CD4-positive, alpha-beta T cell treated with Interleukin-2 at 100 ng/mL for 4 hours (primary cell): ENCODE measurements at regions not wholly inside any gene's neighbourhood (a gene's known extent, or its start where the extent isn't known, plus 50 kb on each side); places are given as distances from the start of the nearest gene placed in this dataset.

Experiments
- DNase-seq: peaks from one replicate; pipeline ENCODE4 v3.0.0-alpha.2; 2020; ENCODE audit warnings: low spot score

GRCh38 chr13:74000876-74001275, 133.3 kb downstream of the KLF12 start:
- DNase-seq = no peak

GRCh38 chr13:73998631-73999030, 135.6 kb downstream of the KLF12 start:
- DNase-seq = peak; percentile 44

GRCh38 chr13:73997964-73998363, 136.2 kb downstream of the KLF12 start:
- DNase-seq = no peak

- no peak for DNase-seq
These were observed 137.6 kb downstream of the KLF12 start for GRCh38 chr13:73996569-73996968.

- no peak for DNase-seq
These were observed 138.5 kb downstream of the KLF12 start for GRCh38 chr13:73995736-73996135.

GRCh38 chr13:73993661-73994060, 140.5 kb downstream of the KLF12 start:
- DNase-seq = no peak

DNA sequence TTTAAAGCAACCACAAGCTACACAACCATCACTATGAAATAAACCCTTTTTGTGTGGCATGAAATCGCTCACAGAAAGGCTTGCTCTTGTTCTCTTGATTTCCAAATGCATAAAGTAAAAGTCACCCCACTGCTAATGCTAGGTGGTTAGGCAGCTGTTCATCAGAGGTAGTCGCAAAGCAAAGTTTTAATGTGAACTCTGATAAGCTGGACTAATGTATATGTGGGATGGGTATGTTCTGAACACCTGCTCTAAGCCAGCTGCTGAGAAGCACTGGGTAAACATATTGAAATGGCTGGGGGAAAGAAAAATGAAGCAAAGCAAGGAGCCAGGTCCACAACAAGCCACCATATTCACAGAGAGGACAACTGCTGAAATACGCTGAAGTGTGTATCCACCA, 142.3 kb downstream of the KLF12 start:
- DNase-seq = no peak

GRCh38 chr13:73991384-73991783, 142.8 kb downstream of the KLF12 start:
- DNase-seq = no peak

GRCh38 chr13:73989244-73989843, 144.9 kb downstream of the KLF12 start:
- DNase-seq = no peak

- DNase-seq = no peak
These were observed 145.7 kb downstream of the KLF12 start for GRCh38 chr13:73988461-73988860.

- DNase-seq = no peak
These were observed 146.6 kb downstream of the KLF12 start for GRCh38 chr13:73987618-73988017.

DNA sequence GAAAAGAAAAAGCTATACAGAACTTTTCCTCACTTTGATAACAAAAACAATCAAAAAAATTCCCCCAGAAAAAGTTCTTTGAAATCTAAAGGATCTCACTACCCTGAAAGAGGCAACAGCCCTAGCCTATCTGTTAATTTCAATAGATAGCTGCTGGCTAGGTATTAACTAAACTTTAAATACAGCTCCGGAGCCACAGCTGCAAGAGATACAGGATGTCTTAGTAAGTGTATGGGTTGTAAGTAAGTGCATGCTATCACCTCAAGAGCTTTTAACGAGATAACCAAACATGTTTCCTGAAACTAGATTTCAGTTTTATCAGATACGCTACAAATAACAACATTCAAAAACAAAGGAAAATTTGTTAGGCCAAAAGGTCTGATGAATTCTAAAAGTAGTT, 148.4 kb downstream of the KLF12 start:
- peak; percentile 41 for DNase-seq

DNA sequence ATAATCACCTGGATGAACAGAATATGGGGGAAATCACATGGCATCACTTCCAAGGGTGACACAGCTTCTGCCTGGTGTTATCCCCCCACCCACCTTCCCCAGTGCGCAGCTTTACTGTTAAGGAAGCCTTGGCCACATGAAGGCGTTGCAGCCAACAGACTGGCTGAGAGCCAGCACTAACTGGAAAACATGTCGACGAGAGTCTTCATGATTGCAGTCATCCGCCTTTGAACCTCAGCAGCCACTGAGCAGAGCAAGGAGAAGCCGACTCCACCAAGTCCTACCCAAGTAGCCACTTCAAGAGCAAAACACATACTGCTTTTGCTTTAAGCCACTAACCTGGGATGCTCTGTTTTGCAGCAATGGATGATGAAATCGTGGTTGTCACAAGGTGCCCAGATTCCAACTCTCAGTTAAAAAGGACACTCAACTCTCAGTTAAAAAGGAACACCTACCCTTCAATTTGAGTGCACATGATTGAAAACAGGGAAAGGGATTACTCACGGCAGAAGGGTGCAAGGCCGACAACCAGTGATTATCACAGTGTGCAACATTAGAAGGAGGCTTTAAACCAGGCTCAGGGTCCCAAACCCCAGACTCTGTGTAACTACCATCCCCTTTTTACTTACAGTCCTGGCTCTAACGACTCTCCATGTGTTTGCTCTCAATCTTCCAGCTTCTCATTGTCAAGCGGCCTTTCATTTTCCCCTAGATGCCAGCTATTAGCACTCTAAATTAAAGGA, 149.1 kb downstream of the KLF12 start:
- peak; percentile 81 for DNase-seq

DNA sequence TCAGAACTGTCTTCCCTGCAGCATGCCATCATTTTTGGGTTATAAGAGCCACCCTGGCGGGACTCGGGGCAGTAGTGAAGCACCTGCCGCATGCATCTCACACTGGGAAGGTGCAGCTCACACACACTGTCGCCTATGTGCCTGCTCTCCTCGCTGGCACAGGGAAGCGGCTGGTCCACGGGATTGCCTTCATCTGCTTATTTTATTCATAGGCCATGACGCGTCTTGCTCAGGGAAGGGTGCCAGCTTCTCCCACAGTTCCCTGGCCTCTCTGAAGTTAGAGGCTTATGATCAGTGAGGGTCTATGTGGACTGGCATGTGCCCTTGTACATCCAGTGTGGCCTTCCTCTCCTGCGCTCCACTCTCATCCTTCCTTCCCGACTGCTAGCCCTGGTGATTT, 150.0 kb downstream of the KLF12 start:
- DNase-seq = no peak

- DNase-seq = no peak
These were observed 151.1 kb downstream of the KLF12 start for GRCh38 chr13:73983109-73983508.

DNA sequence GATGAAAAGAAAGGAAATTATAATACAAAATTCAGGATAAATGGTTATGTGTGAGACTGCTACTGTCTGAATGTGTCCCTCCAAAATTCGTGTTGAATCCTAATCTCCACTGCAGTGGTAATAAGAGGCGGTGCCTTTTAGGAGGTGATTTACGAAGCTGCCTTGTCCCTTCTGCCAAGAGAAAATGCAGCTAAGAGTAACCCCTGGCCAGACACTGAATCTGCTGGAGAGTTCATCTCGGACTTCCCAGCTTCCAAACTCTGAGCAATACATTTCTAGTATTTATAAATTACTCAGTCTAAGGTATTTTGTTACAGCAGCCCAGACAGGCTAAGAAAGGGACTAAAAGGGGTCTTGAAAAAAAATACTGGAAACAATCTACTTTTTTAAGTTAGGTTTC, 152.6 kb downstream of the KLF12 start:
- DNase-seq = no peak

GRCh38 chr13:73975767-73976166, 158.4 kb downstream of the KLF12 start:
- DNase-seq = no peak

- no peak for DNase-seq
These were observed 160.2 kb downstream of the KLF12 start for GRCh38 chr13:73974051-73974450.

DNA sequence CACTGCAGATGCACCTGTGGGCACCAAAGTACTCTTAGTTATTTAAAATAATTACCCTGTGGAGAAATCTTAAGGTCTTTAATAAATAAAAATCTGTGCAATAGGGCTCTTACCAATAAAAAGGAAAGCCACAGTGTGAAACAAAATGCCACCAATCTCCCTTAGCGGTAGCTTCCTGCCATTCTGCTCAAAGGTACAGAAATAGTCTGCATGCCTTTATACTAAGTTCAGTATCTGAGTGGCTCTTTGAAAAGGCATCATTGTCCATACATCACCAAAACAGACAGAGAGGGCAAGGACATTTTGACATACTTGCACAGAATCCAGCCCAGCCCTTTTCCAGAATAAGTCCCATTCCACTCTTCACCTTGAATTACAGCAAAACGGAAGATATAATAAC, 161.0 kb downstream of the KLF12 start:
- DNase-seq = no peak

GRCh38 chr13:73972545-73972944, 161.7 kb downstream of the KLF12 start:
- DNase-seq = peak; percentile 13

DNA sequence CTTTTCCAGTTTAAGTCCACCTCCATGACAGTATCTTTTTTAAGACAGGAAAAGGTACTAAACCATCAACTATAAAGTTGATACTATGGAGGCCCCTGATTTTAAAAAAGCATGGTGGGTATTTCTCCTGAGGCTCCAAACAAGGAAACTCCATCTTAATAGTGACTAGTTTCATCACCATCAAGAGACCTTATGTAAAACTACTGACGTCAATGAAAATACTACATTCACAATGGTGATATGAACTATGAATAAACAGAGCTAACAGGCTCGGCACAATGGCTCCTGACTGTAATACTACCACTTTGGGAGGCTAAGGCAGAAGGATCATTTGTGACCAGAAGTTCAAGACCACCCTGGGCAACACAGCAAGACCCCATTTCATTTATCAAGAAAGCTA, 162.7 kb downstream of the KLF12 start:
- no peak for DNase-seq

DNA sequence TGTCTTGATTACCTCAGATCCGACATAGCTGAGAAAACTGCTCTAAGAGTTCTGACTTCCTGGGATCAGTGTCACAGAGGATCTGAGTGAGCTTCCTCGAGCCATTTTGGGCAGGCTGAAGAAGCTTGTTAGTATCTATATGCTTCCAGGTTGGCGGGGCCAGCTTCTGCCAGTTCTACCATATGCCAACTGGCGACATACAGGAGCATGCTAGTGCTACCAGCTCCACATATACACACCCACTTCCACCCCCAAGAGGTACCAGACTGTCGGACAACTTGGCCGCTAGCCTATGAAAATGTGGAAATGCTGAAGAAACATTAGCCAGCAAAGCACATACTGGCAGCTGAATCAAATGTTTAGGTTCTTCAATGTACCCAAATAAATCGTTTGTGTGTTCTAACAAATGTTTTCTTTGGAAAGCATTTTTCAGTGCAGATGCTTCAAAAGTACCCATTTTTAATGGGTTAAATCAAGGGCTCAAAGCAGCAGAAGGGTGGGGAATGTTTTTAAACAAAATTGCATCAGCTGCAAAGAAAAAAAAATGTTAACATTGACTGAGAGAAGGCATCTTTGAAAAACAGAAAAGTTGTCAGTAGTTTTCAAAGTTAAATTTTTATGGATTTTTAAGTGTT, 163.7 kb downstream of the KLF12 start:
- DNase-seq = no peak

- DNase-seq = no peak
These were observed 166.6 kb downstream of the KLF12 start for GRCh38 chr13:73967397-73968165.
